Tibial nerve (tissue), 3 donors: ENCODE measurements at regions not wholly inside any gene's neighbourhood (a gene's known extent, or its start where the extent isn't known, plus 50 kb on each side); places are given as distances from the start of the nearest gene placed in this dataset.

ENCODE experiments used
- CTCF ChIP-seq, 5 experiments: fragments of 200-600 bp in 3 of 5; fragments of 450-650 bp in 2 of 5; sonication (generic) in 3 of 5; IDR thresholded peaks; one replicate each; pipeline ENCODE4 v1.5.1; 2016 to 2019; ENCODE audit warnings: antibody characterized with exemption in 5 of 5, mild to moderate bottlenecking in 3 of 5, moderate library complexity in 2 of 5
- POLR2A ChIP-seq, 2 donors: fragments of 450-650 bp; IDR thresholded peaks; one replicate each; pipeline ENCODE4 v1.6.1; 2017; ENCODE audit warnings: antibody characterized with exemption in 2 of 2, mild to moderate bottlenecking in 2 of 2, moderate library complexity in 2 of 2

GRCh38 chr11:26198532-26199096 lies 133.3 kb upstream of the ANO3 start:
- TF ChIP-seq POLR2A (IDR thresholded peaks at IDR 0.05) = no peak
- TF ChIP-seq CTCF (IDR thresholded peaks at IDR 0.05) = no peak
